ENCODE measurements at regions not wholly inside any gene's neighbourhood (a gene's known extent, or its start where the extent isn't known, plus 50 kb on each side); places are given as distances from the start of the nearest gene placed in this dataset.

DNA sequence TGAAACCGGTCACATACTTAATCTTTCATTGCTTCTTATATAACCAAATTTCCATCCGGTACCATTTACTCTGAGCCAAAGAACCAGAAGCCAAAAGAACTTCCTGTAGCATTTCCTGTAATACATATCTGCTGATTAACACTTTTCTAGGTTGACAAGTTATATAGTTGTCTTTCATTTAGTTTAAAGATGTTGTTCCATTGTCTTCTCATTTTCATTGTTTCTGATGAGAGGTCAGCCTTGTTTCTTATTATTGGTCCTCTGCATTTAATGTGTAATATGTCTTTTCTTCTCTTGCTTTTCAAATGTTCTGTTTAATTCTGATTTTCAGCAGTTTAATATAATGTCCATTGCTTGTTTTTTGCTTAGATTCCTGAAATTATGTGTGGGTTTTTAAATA is 214.5 kb upstream of the CCN2 start:
- no peak overlapping the region for H3K9ac ChIP-seq (ENCODE audit: low read depth, low read length)
- no CpG with 5 or more reads among the region's 2 CpGs for WGBS, 2 experiments (ENCODE audit: extremely low coverage in 2 of 2, insufficient read length in 1 of 2)
- H3K36me3 ChIP-seq (ENCODE audit: control insufficient read depth, insufficient read depth, low read length) = no peaks in the 10 kb centered on the region
- no peaks in the 10 kb centered on the region; the same call in 1 of the 2 replicates for H3K9me1 ChIP-seq (ENCODE audit: insufficient read depth, low read length)
- H2BK120ac ChIP-seq (ENCODE audit: low read depth, low read length) = no peak overlapping the region
- H3K18ac ChIP-seq (ENCODE audit: low read depth, low read length) = no peak overlapping the region
- intact Hi-C loops (cut with micrococcal nuclease) = no loop called here
- in situ Hi-C loops (cut with MboI; ENCODE audit: low sequenced_read_pairs) = no loop called here
- no peak overlapping the region for H3K4ac ChIP-seq (ENCODE audit: low read depth, low read length)
- H3K4me2 ChIP-seq (ENCODE audit: low read depth, low read length) = no peak overlapping the region
- no peak overlapping the region for H2AK9ac ChIP-seq (replicated peaks; ENCODE audit: low read depth, low read length, poor library complexity)
- H4K5ac ChIP-seq (ENCODE audit: low read depth, low read length) = no peak overlapping the region
- no peak overlapping the region for H4K91ac ChIP-seq (ENCODE audit: insufficient read depth, low read depth, low read length)
- no peak overlapping the region for H4K8ac ChIP-seq (ENCODE audit: low read depth in 2 of 2, low read length in 2 of 2)
- H3K14ac ChIP-seq (replicated peaks; ENCODE audit: low read depth, low read length) = no peak overlapping the region
- dilution Hi-C loops (cut with HindIII; ENCODE audit: low sequenced_read_pairs, unreplicated experiment) = no loop called here
- no peaks in the 10 kb centered on the region for H3K79me1 ChIP-seq (ENCODE audit: low read depth in 1 of 2, low read length in 2 of 2)
- ATAC-seq (ENCODE audit: low read depth) (no peak), DNase-seq (no peak)
- H3K23ac ChIP-seq (ENCODE audit: low read depth, low read length) = no peak overlapping the region
- no peak overlapping the region for H2BK5ac ChIP-seq (ENCODE audit: low read depth, low read length, poor library complexity, severe bottlenecking)
- no TSS peak for BruUV-seq (replicated peaks)
- H2BK15ac ChIP-seq (ENCODE audit: low read depth, low read length) = no peak overlapping the region
- no peak overlapping the region for H2AFZ ChIP-seq (replicated peaks; ENCODE audit: low read length, poor library complexity)
- no peaks in the 10 kb centered on the region for H3K9me3 ChIP-seq (ENCODE audit: control insufficient read depth, insufficient read depth, low read length)
- TF ChIP-seq MXI1 (IDR thresholded peaks at IDR 0.05; ENCODE audit: borderline replicate concordance, low read depth, low read length) (no peak), SMC3 (IDR thresholded peaks at IDR 0.05; ENCODE audit: low read depth, low read length) (no peak), RFX5 (IDR thresholded peaks at IDR 0.05; ENCODE audit: low read depth, low read length) (no peak), CHD1 (IDR thresholded peaks at IDR 0.05; ENCODE audit: low read depth, low read length) (no peak), FOS (IDR thresholded peaks at IDR 0.05; ENCODE audit: low read depth, low read length) (no peak)
- H4K20me1 ChIP-seq (ENCODE audit: insufficient read depth, low read length) = no peaks in the 10 kb centered on the region
- ChIA-PET POLR2A (ENCODE audit: unreplicated experiment) (no interaction called here), CTCF (no interaction called here)
- H2AK5ac ChIP-seq (ENCODE audit: low read depth, low read length) = no peak overlapping the region
- H3K56ac ChIP-seq (ENCODE audit: extremely low read depth, insufficient read depth, low read length) = no peak overlapping the region
- no peak overlapping the region for H3K4me3 ChIP-seq (ENCODE audit: insufficient read depth, low read depth, low read length)
- no peak overlapping the region for H3K27ac ChIP-seq (ENCODE audit: insufficient read depth, low read length)
- H3K4me1 ChIP-seq (ENCODE audit: control insufficient read depth, insufficient read depth, low read length) = no peaks in the 10 kb centered on the region; the same call in 1 of the 2 replicates
- no peaks in the 10 kb centered on the region for H3K27me3 ChIP-seq (ENCODE audit: control insufficient read depth, insufficient read depth, low read length)
- H2BK20ac ChIP-seq (ENCODE audit: low read depth, low read length) = no peak overlapping the region

All from IMR-90 (cell line).